SK-N-SH (cell line): ENCODE measurements at regions not wholly inside any gene's neighbourhood (a gene's known extent, or its start where the extent isn't known, plus 50 kb on each side); places are given as distances from the start of the nearest gene placed in this dataset.

ENCODE experiments used
- CTCF ChIA-PET: fragments of 300-600, 350-600 bp; formaldehyde crosslinking; extraction: SDS; loops from one replicate; lab custom pipeline; 2021; lab: Yijun Ruan, JAX
- POLR2A ChIA-PET: fragments of 350-600 bp; sonication (Branson Sonifier 250); formaldehyde crosslinking; extraction: SDS; loops from one replicate; lab custom pipeline; 2020; ENCODE audit warnings: antibody characterized with exemption, inconsistent platforms; lab: Yijun Ruan, JAX
- DNase-seq: peaks from one replicate; pipeline ENCODE4 v3.0.0; 2012
- H2AFZ ChIP-seq: fragments of 200-600 bp; sonication (generic); 2 replicates; pipeline ENCODE4 v1.8.1; 2016; ENCODE audit warnings: antibody characterized with exemption, mild to moderate bottlenecking, low read depth
- H3F3A ChIP-seq: fragments of 200-600 bp; sonication (generic); replicated peaks from 2 replicates; pipeline ENCODE3; 2016; ENCODE audit warnings: antibody characterized with exemption, mild to moderate bottlenecking; ENCODE audit not compliant: insufficient read depth
- H3K27ac ChIP-seq, 2 experiments: fragments of 200-500 bp in 1 of 2; fragments of 200-600 bp in 1 of 2; sonication (Bioruptor generic) in 1 of 2; sonication (generic), shearing (Covaris generic) in 1 of 2; 2 replicates each; pipeline versions ENCODE4 v1.5.1 to v1.6.1; 2014 to 2016; ENCODE audit warnings: low read depth in 2 of 2, inconsistent platforms in 1 of 2, low read length in 1 of 2, mild to moderate bottlenecking in 1 of 2, mixed read lengths in 1 of 2
- H3K27me3 ChIP-seq: fragments of 200-600 bp; sonication (generic), shearing (Covaris generic); 2 replicates; pipeline ENCODE4 v1.6.1; 2016; ENCODE audit warnings: mixed run types; ENCODE audit not compliant: insufficient read depth
- H3K36me3 ChIP-seq, 2 experiments: fragments of 200-500 bp in 1 of 2; fragments of 200-600 bp in 1 of 2; sonication (Bioruptor generic) in 1 of 2; sonication (generic) in 1 of 2; replicated peaks in 1 of 2; 2 replicates each; pipeline versions ENCODE3 to v1.5.1; 2014 to 2016; ENCODE audit warnings: low read length in 1 of 2, mild to moderate bottlenecking in 1 of 2; ENCODE audit not compliant: insufficient read depth in 2 of 2, control insufficient read depth in 1 of 2
- H3K4me1 ChIP-seq, 2 experiments: fragments of 200-500 bp in 1 of 2; fragments of 200-600 bp in 1 of 2; sonication (Bioruptor generic) in 1 of 2; sonication (generic), shearing (Covaris generic) in 1 of 2; 2 replicates each; pipeline versions ENCODE4 v1.5.1 to v1.6.1; 2014 to 2016; ENCODE audit warnings: low read depth in 1 of 2, low read length in 1 of 2, mixed run types in 1 of 2; ENCODE audit not compliant: insufficient read depth in 2 of 2, control insufficient read depth in 1 of 2
- H3K4me2 ChIP-seq: fragments of 200-600 bp; sonication (generic), shearing (Covaris generic); 2 replicates; pipeline ENCODE4 v1.6.1; 2017; ENCODE audit warnings: mixed run types
- H3K4me3 ChIP-seq, 2 experiments: fragments of 200-500 bp in 1 of 2; fragments of 200-600 bp in 1 of 2; sonication (Bioruptor generic) in 1 of 2; sonication (generic), shearing (Covaris generic) in 1 of 2; 2 replicates each; pipeline versions ENCODE4 v1.5.1 to v1.8.1; 2014 to 2016; ENCODE audit warnings: low read depth in 2 of 2, inconsistent platforms in 1 of 2, low read length in 1 of 2, mild to moderate bottlenecking in 1 of 2, mixed read lengths in 1 of 2, moderate library complexity in 1 of 2
- H3K79me2 ChIP-seq: fragments of 200-600 bp; sonication (generic); 2 replicates; pipeline ENCODE4 v1.8.1; 2017; ENCODE audit warnings: mild to moderate bottlenecking; ENCODE audit not compliant: insufficient read depth
- H3K9ac ChIP-seq: fragments of 200-600 bp; sonication (generic); 2 replicates; pipeline ENCODE4 v1.6.1; 2017; ENCODE audit warnings: mixed run types
- H3K9me2 ChIP-seq: fragments of 200-600 bp; sonication (generic); 2 replicates; pipeline ENCODE4 v1.6.1; 2017; ENCODE audit warnings: mixed run types
- H3K9me3 ChIP-seq: fragments of 200-600 bp; sonication (generic); 2 replicates; pipeline ENCODE4 v1.6.1; 2017; ENCODE audit warnings: mixed run types, mild to moderate bottlenecking, moderate library complexity
- H4K20me1 ChIP-seq: fragments of 200-600 bp; sonication (generic); 2 replicates; pipeline ENCODE4 v1.6.1; 2017; ENCODE audit warnings: mild to moderate bottlenecking, mixed run types; ENCODE audit not compliant: insufficient read depth
- CTCF ChIP-seq: fragments of 200-600 bp; sonication (generic); IDR thresholded peaks from 2 replicates; pipeline ENCODE4 v1.6.1; 2017; ENCODE audit warnings: antibody characterized with exemption, mild to moderate bottlenecking, moderate library complexity
- FOXM1 ChIP-seq: IDR thresholded peaks from 2 replicates; pipeline ENCODE4 v1.4.0; 2012; ENCODE audit warnings: low read depth, mild to moderate bottlenecking
- GATA2 ChIP-seq: sonication (generic); formaldehyde crosslinking; IDR thresholded peaks from 2 replicates; pipeline ENCODE4 v1.5.0; 2020; ENCODE audit warnings: mild to moderate bottlenecking, missing genetic modification reagents
- JUND ChIP-seq: IDR thresholded peaks from 2 replicates; pipeline ENCODE4 v1.4.0; 2012
- MEF2A ChIP-seq: IDR thresholded peaks from 2 replicates; pipeline ENCODE4 v1.4.0; 2012; ENCODE audit warnings: low read depth, borderline replicate concordance
- RCOR1 ChIP-seq: fragments of 150-350 bp; IDR thresholded peaks from 2 replicates; pipeline ENCODE4 v1.6.1; 2017; ENCODE audit warnings: antibody characterized with exemption, low read length
- REST ChIP-seq: IDR thresholded peaks from 2 replicates; pipeline ENCODE4 v1.6.1; 2012; ENCODE audit warnings: mild to moderate bottlenecking, low read depth, low read length, moderate library complexity
- RXRA ChIP-seq: IDR thresholded peaks from 2 replicates; pipeline ENCODE4 v1.4.0; 2012; ENCODE audit warnings: low read depth, mild to moderate bottlenecking, borderline replicate concordance
- SIN3A ChIP-seq: IDR thresholded peaks from 2 replicates; pipeline ENCODE4 v1.6.1; 2012; ENCODE audit warnings: low read depth, mild to moderate bottlenecking, low read length, moderate library complexity, borderline replicate concordance
- TEAD4 ChIP-seq: IDR thresholded peaks from 2 replicates; pipeline ENCODE4 v1.4.0; 2012; ENCODE audit warnings: mild to moderate bottlenecking, borderline replicate concordance; ENCODE audit not compliant: insufficient read depth
- USF2 ChIP-seq: fragments of 150-350 bp; IDR thresholded peaks from 2 replicates; pipeline ENCODE4 v1.6.1; 2017; ENCODE audit warnings: antibody characterized with exemption, low read length, low read depth, borderline replicate concordance
- ZBTB33 ChIP-seq: IDR thresholded peaks from 2 replicates; pipeline ENCODE4 v1.4.0; 2012; ENCODE audit warnings: low read depth, borderline replicate concordance
- WGBS: methylation state at CpG from one replicate; pipeline ENCODE4 v1.1.6; 2017; ENCODE audit warnings: low lambda C conversion rate; 5-methylcytosine and 5-hydroxymethylcytosine counted together

GRCh38 chr6:137350857-137351256 is 131.7 kb upstream of the IFNGR1 start:
- H3K27me3 ChIP-seq = no peaks in the 10 kb centered on the region; the same call in 1 of the 2 replicates
- H4K20me1 ChIP-seq = no peaks in the 10 kb centered on the region
- H3K27ac ChIP-seq = no peak overlapping the region
- H3K4me3 ChIP-seq = no peak overlapping the region
- WGBS = 0% methylated on average over 1 of the region's 2 CpGs
- DNase-seq = no peak
- no peak overlapping the region for H2AFZ ChIP-seq
- no peaks in the 10 kb centered on the region for H3K79me2 ChIP-seq
- H3K9me3 ChIP-seq = no peaks in the 10 kb centered on the region
- POLR2A ChIA-PET = no interaction called here
- H3K9ac ChIP-seq = no peak overlapping the region
- H3F3A ChIP-seq = no peaks in the 10 kb centered on the region
- TF ChIP-seq RXRA (no peak), CTCF (no peak), SIN3A (no peak), FOXM1 (no peak)
- no peaks in the 10 kb centered on the region for H3K36me3 ChIP-seq
- H3K4me2 ChIP-seq = no peak overlapping the region
- H3K4me1 ChIP-seq = no peaks in the 10 kb centered on the region
- CTCF ChIA-PET = interaction anchor here (0.9 to 2.4 kb wide), 3 partner anchors 9 to 18 kb away, joined by 3 to 8 read pairs (median 4); no protein-coding TSS in a partner anchor
- H3K9me2 ChIP-seq = no peaks in the 10 kb centered on the region

GRCh38 chr6:137349856-137350830 is 131.0 kb upstream of the IFNGR1 start:
- Histone ChIP-seq H3K4me2 (no peak overlapping the region), H3K4me3 (no peak overlapping the region), H3K9me2 (no peaks in the 10 kb centered on the region), H4K20me1 (no peaks in the 10 kb centered on the region), H2AFZ (no peak overlapping the region), H3K79me2 (no peaks in the 10 kb centered on the region), H3K4me1 (no peaks in the 10 kb centered on the region), H3K36me3 (no peaks in the 10 kb centered on the region), H3K9ac (no peak overlapping the region), H3K27ac (no peak overlapping the region), H3K9me3 (no peaks in the 10 kb centered on the region), H3F3A (no peaks in the 10 kb centered on the region), H3K27me3 (no peaks in the 10 kb centered on the region; the same call in 1 of the 2 replicates)
- POLR2A ChIA-PET = no interaction called here
- CTCF ChIA-PET = interaction anchor here (0.9 to 2.4 kb wide), 3 partner anchors 8 to 18 kb away, joined by 3 to 8 read pairs (median 4); no protein-coding TSS in a partner anchor
- TF ChIP-seq SIN3A (no peak), ZBTB33 (no peak), TEAD4 (no peak), REST (no peak), USF2 (no peak), GATA2 (no peak), RCOR1 (no peak), CTCF (no peak), JUND (no peak), MEF2A (no peak)
- no peak for DNase-seq
- 24% methylated on average over 11 of the region's 11 CpGs for WGBS
